Spleen (tissue), 11 donors: ENCODE measurements at regions not wholly inside any gene's neighbourhood (a gene's known extent, or its start where the extent isn't known, plus 50 kb on each side); places are given as distances from the start of the nearest gene placed in this dataset.

Source experiments
- DNase-seq: peaks from one replicate; pipeline ENCODE4 v3.0.0-alpha.2; 2020
- H3K27ac ChIP-seq, 8 donors: fragments of 200-600 bp; sonication (generic) in 7 of 8; 1 replicate in 4 of 8; 2 replicates in 4 of 8; pipeline versions ENCODE4 v1.5.0 to v1.8.0; 2016 to 2021; ENCODE audit warnings: inconsistent platforms in 4 of 8, mild to moderate bottlenecking in 4 of 8, moderate library complexity in 1 of 8
- H3K27me3 ChIP-seq, 7 donors: fragments of 200-600 bp; sonication (generic) in 6 of 7; replicated peaks in 1 of 7; 1 replicate in 4 of 7; 2 replicates in 3 of 7; pipeline versions ENCODE4 v1.5.0 to v1.8.0; 2016 to 2021; ENCODE audit warnings: inconsistent platforms in 3 of 7, mild to moderate bottlenecking in 1 of 7
- H3K36me3 ChIP-seq, 6 donors: fragments of 200-600 bp; sonication (generic) in 5 of 6; 1 replicate in 4 of 6; 2 replicates in 2 of 6; pipeline versions ENCODE4 v1.5.0 to v1.8.0; 2016 to 2021; ENCODE audit warnings: inconsistent platforms in 2 of 6
- H3K4me1 ChIP-seq, 6 donors: fragments of 200-600 bp; sonication (generic) in 5 of 6; 1 replicate in 3 of 6; 2 replicates in 3 of 6; pipeline versions ENCODE4 v1.5.0 to v1.8.0; 2016 to 2021; ENCODE audit warnings: inconsistent platforms in 3 of 6
- H3K4me3 ChIP-seq, 8 donors: fragments of 200-600 bp; sonication (generic) in 7 of 8; 1 replicate in 4 of 8; 2 replicates in 4 of 8; pipeline versions ENCODE4 v1.5.0 to v1.8.0; 2016 to 2021; ENCODE audit warnings: inconsistent platforms in 4 of 8, mild to moderate bottlenecking in 4 of 8, moderate library complexity in 2 of 8
- H3K9me3 ChIP-seq, 8 donors: fragments of 200-600 bp; sonication (generic) in 7 of 8; 1 replicate in 4 of 8; 2 replicates in 4 of 8; pipeline versions ENCODE4 v1.5.0 to v1.8.0; 2016 to 2021; ENCODE audit warnings: inconsistent platforms in 4 of 8
- CTCF ChIP-seq, 11 experiments: fragments of 200-600 bp in 7 of 11; fragments of 450-650 bp in 4 of 11; sonication (generic) in 4 of 11; IDR thresholded peaks in 8 of 11; conservative IDR thresholded peaks in 3 of 11; 1 replicate in 7 of 11; 2 replicates in 4 of 11; pipeline versions ENCODE4 v1.4.0 to v1.8.0; 2016 to 2021; ENCODE audit warnings: antibody characterized with exemption in 11 of 11, inconsistent platforms in 4 of 11, mild to moderate bottlenecking in 1 of 11
- POLR2A ChIP-seq, 3 donors: fragments of 450-650 bp; IDR thresholded peaks; one replicate each; pipeline ENCODE4 v1.5.1; 2017; ENCODE audit warnings: antibody characterized with exemption in 3 of 3, mild to moderate bottlenecking in 1 of 3
- POLR2AphosphoS5 ChIP-seq, 3 donors: sonication (generic); formaldehyde crosslinking; IDR thresholded peaks; one replicate each; pipeline ENCODE4 v1.5.1; 2017; ENCODE audit warnings: antibody characterized with exemption in 3 of 3
- WGBS, 5 donors: extraction: QIAGEN DNeasy Blood & Tissue Kit in 3 of 5; methylation state at CpG; one replicate each; pipeline versions ENCODE4 v1.1.5 to v1.1.7; 2013 to 2018; 5-methylcytosine and 5-hydroxymethylcytosine counted together
- intact Hi-C: fragments of 100-400 bp; cut with DNase I; formaldehyde crosslinking; loops from one replicate; pipeline ENCODE4 v1.15.0; 2023; ENCODE audit warnings: low total_unique reads
- donor health status: healthy with polysubstance abuse.
- donor health status: DM: no; HTN: no; CAD: no; lungs with moderate emphysema.
- donor health status: DM: no; HTN: no; CAD: no.
- donor health status: Bipolar disorder and iron deficiency.
- donor health status: healthy.
- donor health status: DM: no; HTN: no; CAD: no.
- donor health status: DM: yes; HTN: yes; CAD: no.

GRCh38 chr10:128314686-128315085 is 188.5 kb upstream of the MKI67 start:
- intact Hi-C loops, result no loop called here
- Histone ChIP-seq H3K36me3 (no peaks in the 10 kb centered on the region), H3K4me1 (no peaks in the 10 kb centered on the region), H3K4me3 (no peak overlapping the region), H3K9me3 (no peaks in the 10 kb centered on the region), H3K27ac (no peak overlapping the region), H3K27me3 (no peaks in the 10 kb centered on the region)
- 40 to 83% (median 56%) methylated on average over 1 of the region's 1 CpG for WGBS, 5 donors
- TF ChIP-seq POLR2A (IDR thresholded peaks at IDR 0.05) (no peak), CTCF (IDR thresholded peaks at IDR 0.05 in 8 of 11, conservative IDR thresholded peaks at IDR 0.05 in 3 of 11) (no peak), POLR2AphosphoS5 (IDR thresholded peaks at IDR 0.05) (no peak)
- DNase-seq, result no peak

GRCh38 chr10:128316121-128316726 is 190.0 kb upstream of the MKI67 start:
- no peaks in the 10 kb centered on the region for H3K9me3 ChIP-seq
- H3K27me3 ChIP-seq, result peaks cover 0 to 5% (median 0%) of the 10 kb centered on the region in 7 donors
- H3K36me3 ChIP-seq, result no peaks in the 10 kb centered on the region
- DNase-seq, result no peak
- no peak overlapping the region for H3K27ac ChIP-seq
- H3K4me1 ChIP-seq, result no peaks in the 10 kb centered on the region
- H3K4me3 ChIP-seq, result no peak overlapping the region
- intact Hi-C loops, result no loop called here
- no peak for TF ChIP-seq POLR2A (IDR thresholded peaks at IDR 0.05)
- TF ChIP-seq POLR2AphosphoS5 (IDR thresholded peaks at IDR 0.05), result no peak
- TF ChIP-seq CTCF (IDR thresholded peaks at IDR 0.05 in 8 of 11, conservative IDR thresholded peaks at IDR 0.05 in 3 of 11), result no peak
- 82 to 88% (median 86%) methylated on average over 6 of the region's 6 CpGs for WGBS, 5 donors

- no peaks in the 10 kb centered on the region for H3K9me3 ChIP-seq
- H3K27ac ChIP-seq, result no peak overlapping the region
- no peaks in the 10 kb centered on the region for H3K36me3 ChIP-seq
- H3K4me3 ChIP-seq, result no peak overlapping the region
- H3K27me3 ChIP-seq, result peaks cover 0 to 5% (median 0%) of the 10 kb centered on the region in 7 donors
- no peak for DNase-seq
- intact Hi-C loops, result no loop called here
- H3K4me1 ChIP-seq, result no peaks in the 10 kb centered on the region
- 57 to 88% (median 87%) methylated on average over 3 to 7 of the region's 7 CpGs for WGBS, 5 donors
- TF ChIP-seq POLR2AphosphoS5 (IDR thresholded peaks at IDR 0.05), result no peak
- TF ChIP-seq CTCF (IDR thresholded peaks at IDR 0.05 in 8 of 11, conservative IDR thresholded peaks at IDR 0.05 in 3 of 11), result no peak
- no peak for TF ChIP-seq POLR2A (IDR thresholded peaks at IDR 0.05)
Measured at GRCh38 chr10:128316925-128317324, 190.7 kb upstream of the MKI67 start.

GRCh38 chr10:128318366-128318765 is 192.1 kb upstream of the MKI67 start:
- TF ChIP-seq CTCF (IDR thresholded peaks at IDR 0.05 in 8 of 11, conservative IDR thresholded peaks at IDR 0.05 in 3 of 11) (no peak), POLR2AphosphoS5 (IDR thresholded peaks at IDR 0.05) (no peak), POLR2A (IDR thresholded peaks at IDR 0.05) (no peak)
- no peak for DNase-seq
- intact Hi-C loops, result no loop called here
- 87 to 92% (median 89%) methylated on average over 10 of the region's 10 CpGs for WGBS, 5 donors
- Histone ChIP-seq H3K4me1 (no peaks in the 10 kb centered on the region), H3K27me3 (peaks cover 0 to 14% (median 0%) of the 10 kb centered on the region in 7 donors), H3K27ac (no peak overlapping the region), H3K4me3 (no peak overlapping the region), H3K36me3 (no peaks in the 10 kb centered on the region), H3K9me3 (no peaks in the 10 kb centered on the region)
